Daoy (cell line): ENCODE measurements at regions not wholly inside any gene's neighbourhood (a gene's known extent, or its start where the extent isn't known, plus 50 kb on each side); places are given as distances from the start of the nearest gene placed in this dataset.
"Not testable (repeated sequence)": the region's sequence is repeated elsewhere in the genome, so short reads cannot be mapped to it uniquely, and the experiment has no call there.

ENCODE experiments used
- DNase-seq: peaks from one replicate; pipeline ENCODE4 v3.0.0-alpha.2; 2015; ENCODE audit warnings: low read depth

DNA sequence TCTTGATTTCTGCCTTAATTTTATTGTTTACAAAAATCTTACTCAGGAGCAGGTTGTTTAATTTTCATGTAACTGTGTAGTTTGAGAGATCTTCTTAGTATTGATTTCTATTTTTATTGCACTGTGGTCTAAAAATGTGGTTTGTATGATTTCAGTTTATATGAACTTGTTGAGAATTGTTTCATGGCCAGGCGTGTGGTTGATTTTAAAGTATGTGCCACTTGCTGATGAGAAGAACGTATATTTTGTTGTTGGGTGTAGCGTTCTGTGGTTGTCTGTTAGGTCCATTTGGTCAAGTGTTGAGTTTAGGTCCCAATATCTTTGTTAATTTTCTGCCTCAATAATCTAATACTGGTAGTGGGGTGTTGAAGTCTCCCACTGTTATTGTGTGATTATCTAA lies 996.8 kb downstream of the PCDH19 start:
- DNase-seq, result no peak

DNA sequence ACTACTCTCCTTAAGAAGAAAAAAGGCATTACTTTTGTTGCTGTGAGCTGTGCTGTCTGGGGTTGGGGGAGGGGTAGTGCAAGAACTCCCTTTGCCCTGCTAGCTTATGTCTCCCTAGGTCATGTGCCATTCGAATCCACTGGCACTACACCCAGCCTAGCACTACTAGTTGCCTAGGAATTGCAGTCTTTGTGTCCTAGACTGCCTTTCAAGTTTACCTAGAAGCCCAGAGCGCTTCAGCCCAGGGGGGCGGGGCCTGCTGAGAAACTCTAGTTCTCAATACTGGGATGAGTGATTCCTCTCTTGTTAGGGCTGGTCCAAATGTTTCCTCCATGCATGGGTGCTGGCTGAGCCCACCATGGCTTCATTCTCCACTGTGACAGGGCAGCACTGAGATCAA lies 1011.5 kb downstream of the PCDH19 start:
- DNase-seq, result no peak

- no peak for DNase-seq
These were observed 1012.2 kb downstream of the PCDH19 start for GRCh38 chrX:99397879-99398278.

GRCh38 chrX:99394456-99394855 lies 1015.6 kb downstream of the PCDH19 start:
- no peak for DNase-seq

DNA sequence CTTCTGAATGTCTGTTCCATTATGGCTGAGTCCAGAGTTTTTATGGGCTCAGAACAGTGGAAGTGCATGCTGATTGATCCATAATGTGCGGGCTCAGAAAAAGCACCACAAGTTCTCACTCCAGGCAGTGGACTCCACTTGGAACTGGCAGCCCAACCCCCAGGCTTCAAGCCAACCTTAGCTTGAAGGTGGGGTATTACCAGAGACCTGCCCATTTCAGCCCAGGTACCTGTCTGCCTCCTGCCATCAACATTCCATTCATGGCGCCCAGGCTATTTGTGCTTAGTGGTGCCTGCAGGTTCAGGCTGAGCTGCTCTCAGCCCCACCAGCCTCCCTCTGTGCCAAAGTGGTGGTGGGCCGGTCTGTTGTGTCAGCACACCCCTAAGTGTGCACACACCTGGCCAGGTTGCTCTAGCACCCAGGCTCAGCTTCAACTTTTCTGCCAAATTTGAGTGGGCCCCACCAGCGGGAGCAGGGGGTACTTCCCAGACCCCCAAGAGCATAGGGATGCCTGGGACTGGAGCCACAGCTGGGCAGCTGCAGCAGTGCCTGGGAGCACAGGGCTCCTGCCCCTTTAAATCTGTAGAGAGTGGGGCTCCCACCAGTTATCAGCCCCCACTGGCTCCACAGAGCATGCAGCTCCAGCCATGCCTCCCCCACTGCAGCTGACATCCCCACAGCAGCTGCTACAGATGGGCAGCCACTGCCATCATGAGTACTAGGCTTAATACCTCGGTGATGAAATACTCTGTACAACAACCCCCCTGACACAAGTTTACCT lies 1025.3 kb downstream of the PCDH19 start:
- no peak for DNase-seq

DNA sequence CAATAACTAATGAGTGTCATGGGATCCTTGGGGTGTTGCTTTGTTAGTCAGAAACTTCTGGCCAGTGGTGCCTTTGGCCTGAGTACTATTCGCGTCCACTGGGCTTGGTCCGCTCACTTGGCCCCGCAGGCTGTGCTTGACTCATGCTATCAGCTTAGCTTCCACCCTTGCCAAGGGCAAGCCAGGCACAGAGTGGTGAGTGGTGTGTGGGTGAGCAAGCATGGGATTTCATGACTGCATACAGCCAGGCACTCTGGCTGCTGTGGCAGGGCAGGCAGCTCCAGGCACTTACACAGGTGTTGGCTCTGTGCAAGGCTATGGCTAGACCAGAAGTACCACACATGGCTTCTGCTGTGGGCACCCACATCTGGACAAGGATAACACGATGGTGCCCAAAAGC lies 1026.3 kb downstream of the PCDH19 start:
- DNase-seq, result no peak

- peak; percentile 1 for DNase-seq
These were observed 1038.0 kb downstream of the PCDH19 start for GRCh38 chrX:99371976-99372595.

DNA sequence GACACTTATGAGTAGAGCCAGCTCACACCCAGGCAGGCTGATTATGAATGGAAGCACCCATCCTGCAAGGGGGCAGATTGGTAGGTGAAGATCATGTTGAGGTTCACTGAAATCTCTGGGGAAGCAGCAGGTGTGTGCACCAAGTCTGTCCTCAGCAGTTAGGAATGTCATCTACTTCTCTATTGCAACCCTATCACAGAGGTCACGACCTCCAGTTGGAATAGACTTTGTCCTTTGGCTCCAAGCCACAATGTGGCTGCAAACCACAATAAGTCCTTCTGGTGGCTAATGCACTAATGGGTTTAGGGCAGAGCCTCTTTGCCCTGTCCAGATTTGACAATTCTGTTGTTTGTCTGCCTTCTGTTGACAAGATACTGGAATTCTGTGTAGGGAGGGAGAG lies 1056.7 kb downstream of the PCDH19 start:
- no peak for DNase-seq

DNA sequence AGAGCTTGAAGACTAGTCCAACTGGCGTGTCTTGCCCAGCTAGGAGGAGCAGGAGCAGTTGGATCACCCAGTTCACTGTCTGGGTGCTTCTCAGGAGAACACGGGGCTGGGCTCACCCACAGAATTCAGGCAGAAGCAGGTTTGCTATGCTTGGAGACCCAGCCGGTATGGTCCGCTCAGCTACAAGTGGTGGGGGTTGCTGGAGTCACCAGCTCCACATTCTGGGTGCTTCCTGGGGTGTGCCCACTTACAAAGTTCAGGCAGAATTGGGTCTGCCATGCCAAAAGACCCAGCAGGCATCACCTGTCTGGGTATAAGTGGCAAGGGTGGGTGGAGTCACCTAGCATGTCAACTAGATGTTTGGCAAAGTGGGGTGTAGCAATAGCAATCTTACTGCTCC lies 1061.8 kb downstream of the PCDH19 start:
- no peak for DNase-seq

DNA sequence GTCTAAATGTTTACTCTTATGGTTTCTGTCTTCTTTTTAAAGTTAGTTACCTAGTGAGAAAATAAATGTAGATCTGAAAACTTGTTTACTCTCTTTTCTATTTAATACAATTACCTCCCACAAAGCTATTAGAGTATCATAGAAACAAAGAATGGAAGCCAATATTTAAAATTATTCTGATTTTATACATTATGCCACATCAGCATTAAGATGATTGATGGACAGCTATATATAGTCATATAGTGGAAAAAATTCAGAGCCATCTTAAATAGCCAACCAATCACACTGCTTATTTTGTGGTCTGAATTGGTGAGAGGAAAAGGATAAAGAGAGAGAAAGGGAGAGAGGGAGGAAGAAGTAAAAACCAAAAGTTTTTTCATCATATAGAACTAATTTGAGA lies 1101.8 kb downstream of the PCDH19 start:
- DNase-seq, result no peak

DNA sequence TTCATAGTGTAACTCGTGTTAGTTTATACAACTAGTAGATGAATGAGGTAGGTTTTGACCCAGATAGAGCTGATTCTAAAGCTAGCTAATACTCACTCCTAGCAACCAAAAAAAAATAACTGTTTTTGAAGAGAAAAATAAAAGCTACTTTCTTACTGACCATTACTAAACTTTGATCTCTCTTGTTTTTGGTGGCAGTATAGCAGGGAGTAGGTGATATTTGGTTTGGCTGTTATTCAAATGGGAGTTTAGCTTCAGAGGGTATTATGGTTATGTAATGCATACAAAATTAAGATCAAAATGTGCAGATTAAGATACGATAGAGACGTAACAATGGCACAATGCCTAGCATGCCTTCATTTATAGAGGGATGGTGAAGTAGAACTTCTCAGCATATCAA lies 1104.5 kb downstream of the PCDH19 start:
- DNase-seq, result no peak

DNA sequence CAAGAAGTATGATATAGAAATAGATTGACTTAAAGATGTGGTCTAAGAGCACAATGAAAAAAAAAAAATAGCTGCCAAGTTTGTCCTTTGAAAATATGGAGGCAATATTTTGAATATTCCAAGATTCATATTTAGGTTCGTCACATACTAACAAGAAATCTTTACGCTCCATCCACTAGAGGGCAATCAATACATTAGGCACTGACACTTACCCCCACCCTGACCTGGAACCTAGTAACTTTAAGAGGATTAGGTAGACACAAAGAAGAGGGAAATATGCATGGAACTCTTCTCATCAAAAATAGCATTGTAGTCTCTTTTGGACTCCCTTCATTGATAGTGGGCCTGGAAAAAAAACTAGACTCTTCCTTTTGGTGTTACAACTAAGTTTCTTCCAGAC lies 1108.1 kb downstream of the PCDH19 start:
- DNase-seq, result no peak

- DNase-seq, result no peak
These were observed 1138.4 kb downstream of the PCDH19 start for GRCh38 chrX:99271641-99272040.

- no peak for DNase-seq
These were observed 1143.8 kb downstream of the PCDH19 start for GRCh38 chrX:99266255-99266654.

GRCh38 chrX:99248180-99248579 lies 1161.9 kb downstream of the PCDH19 start:
- no peak for DNase-seq

DNA sequence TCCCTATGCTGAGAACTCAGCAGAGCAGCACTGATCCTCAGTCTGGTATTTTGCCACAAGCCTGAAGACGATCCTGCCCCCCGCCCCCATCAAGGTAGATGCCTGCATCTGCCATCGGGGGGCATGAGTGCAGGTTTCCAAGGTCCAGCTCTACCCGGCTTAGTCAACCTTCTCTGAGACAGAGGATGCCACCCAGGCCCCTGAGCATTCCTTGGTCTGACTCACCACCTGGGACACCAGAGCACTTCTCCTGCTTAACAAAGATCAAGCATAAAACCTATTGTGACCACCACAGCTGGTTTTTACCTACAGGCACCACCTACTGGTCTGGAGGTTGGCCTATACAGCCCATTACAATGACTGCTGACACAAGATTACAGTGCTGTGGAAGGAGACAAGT lies 1168.1 kb downstream of the PCDH19 start:
- no peak for DNase-seq

DNA sequence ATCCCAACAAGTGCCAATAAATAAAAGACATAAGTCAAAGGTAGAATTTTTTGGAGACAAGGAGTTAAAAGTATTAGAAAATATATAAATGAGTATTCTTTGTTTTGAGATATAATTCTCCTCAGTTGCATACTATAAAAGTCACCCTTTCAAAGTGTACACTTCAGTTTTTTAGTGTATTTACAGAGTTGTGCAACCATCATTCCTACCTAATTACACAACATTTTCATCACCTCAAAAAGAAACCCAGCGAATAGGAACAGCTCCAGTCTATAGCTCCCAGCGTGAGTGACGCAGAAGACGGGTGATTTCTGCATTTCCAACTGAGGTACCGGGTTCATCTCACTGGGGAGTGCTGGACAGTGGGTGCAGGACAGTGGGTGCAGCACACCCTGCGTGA lies 1175.7 kb downstream of the PCDH19 start:
- not testable (repeated sequence) for DNase-seq

DNA sequence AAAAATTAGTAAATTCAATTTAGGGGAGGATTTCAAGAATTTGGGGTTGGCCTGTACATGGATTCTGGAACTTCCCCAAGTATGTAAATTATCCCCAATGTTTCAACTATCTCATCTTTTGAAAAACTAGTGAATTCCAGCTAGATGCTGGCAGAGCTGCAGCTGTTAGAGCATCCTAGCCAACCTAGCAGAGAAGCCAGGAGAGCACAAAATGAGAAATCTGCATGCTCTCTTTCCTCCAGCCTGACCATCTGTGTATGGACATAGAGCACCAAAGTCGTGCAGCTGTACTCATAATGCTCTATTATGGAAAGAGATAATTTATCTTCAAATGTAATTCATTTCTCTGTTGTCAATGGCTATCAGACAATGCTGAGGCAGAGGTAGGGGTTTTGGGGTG lies 1217.7 kb downstream of the PCDH19 start:
- no peak for DNase-seq

DNA sequence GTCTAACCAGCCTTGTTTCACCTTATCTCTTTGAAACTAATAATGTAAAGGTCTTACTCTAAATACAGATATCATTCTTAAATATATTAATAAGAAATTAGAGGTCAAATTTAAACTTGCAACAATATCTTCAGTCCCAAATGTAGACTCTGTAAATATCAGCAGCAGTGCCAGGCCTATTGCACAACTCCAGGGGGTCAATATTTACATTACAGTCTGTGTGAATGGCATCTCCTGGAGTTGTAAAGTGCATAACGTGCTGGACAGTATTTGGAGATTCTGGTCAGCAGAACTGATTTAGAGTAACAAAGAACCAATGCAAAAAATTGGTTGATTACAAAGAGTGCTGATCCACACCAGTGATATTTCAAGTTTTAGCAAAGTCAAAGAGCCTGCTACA lies 1225.9 kb downstream of the PCDH19 start:
- DNase-seq, result no peak

DNA sequence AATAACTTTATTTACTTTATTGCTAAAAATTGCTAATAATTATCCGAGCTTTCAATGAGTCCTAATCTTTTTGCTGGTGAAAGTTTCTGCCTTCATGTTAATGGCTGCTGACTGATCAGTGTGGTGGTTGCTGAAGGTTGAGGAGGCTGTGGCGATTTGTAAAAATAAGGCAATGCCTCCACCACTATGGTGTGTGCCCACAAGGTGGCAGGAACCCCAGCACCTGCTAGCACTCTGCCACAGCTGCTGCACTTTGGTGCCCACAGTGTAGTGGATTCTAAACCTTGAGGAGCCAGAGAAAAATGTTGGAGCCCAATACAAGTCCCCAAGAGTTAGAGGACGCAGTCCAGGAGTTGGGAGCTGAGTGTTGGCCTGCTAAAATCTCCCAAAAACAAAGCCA lies 1237.1 kb downstream of the PCDH19 start:
- DNase-seq, result no peak

GRCh38 chrX:99142745-99143144 lies 1267.3 kb downstream of the PCDH19 start:
- no peak for DNase-seq

- no peak for DNase-seq
These were observed 1272.6 kb downstream of the PCDH19 start for GRCh38 chrX:99137488-99137887.

DNA sequence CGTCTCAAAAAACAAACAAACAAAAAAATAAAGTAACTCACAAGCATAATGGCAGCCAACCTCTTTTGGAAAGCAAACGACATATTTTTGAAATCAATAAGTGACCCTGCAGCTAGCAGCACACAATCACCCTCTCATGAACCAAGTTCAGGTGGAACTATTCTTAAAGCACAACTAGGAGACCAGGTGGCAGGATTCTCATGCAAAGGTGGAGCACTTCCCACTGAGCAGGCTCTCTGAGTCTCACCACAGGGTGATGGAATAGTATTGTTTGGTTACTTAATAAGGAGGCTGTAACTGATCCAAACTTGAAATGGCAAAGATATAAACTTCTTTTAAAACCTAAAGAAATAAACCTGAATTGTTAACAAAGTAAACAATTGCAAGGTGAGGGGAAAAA lies 1293.1 kb downstream of the PCDH19 start:
- no peak for DNase-seq
